ENCODE measurements at regions not wholly inside any gene's neighbourhood (a gene's known extent, or its start where the extent isn't known, plus 50 kb on each side); places are given as distances from the start of the nearest gene placed in this dataset.

DNA sequence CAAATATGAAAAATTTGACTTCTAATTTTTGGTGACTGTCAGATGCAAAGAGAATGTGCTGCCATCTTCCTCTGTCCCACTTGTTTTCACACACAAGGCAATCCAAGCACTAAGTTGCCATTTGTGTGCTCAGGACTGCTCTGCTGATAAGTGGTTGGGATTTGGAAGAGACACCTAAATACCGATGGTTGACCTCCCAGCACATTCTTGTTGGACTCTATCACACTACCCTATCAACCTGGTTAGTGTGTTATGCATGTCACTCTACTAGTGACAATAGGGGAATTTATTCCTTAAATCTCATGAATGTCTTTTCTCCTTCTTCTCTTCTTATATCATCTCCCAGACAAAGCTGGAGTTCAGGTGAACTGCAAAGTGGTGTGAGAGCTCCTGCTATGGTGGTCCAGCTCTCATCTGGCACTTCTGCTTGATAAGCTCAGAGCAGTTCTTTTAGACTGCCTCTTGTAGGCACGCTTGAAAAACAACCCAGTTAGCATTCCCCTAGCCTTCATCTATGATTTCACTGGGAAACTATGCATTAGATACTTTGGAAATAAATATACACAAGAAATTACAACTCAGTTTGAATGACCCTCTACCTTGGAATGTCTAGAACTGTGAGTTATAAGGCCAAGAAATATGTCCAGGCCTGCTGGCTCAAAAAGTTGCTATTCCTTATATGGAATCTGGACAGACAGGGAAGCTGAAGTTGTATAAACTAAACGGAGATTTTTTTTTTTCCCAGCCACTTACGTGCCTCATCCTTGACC lies 404.8 kb downstream of the MEIS1 start:
- Histone ChIP-seq H2AFZ (no peak overlapping the region), H3K4me3 (no peak overlapping the region), H3K9me2 (ENCODE audit: insufficient read depth) (no peaks in the 10 kb centered on the region), H4K20me1 (ENCODE audit: insufficient read depth) (no peaks in the 10 kb centered on the region), H3F3A (ENCODE audit: insufficient read depth, low read depth) (peaks cover 8% of the 10 kb centered on the region; the same call in 1 of the 2 replicates), H3K27ac (peak overlapping the region; percentile 79), H3K79me2 (ENCODE audit: low read depth) (no peaks in the 10 kb centered on the region), H3K9me3 (ENCODE audit: insufficient read depth, low read depth) (no peaks in the 10 kb centered on the region), H3K27me3 (ENCODE audit: insufficient read depth, low read depth) (no peaks in the 10 kb centered on the region), H3K36me3 (ENCODE audit: low read depth) (no peaks in the 10 kb centered on the region), H3K4me2 (peak overlapping the region; percentile 28), H3K4me1 (replicated peaks; ENCODE audit: insufficient read depth) (peaks cover 19% of the 10 kb centered on the region)
- DNase-seq = peak; percentile 13 to 92
- TSS peak; percentile 94 for BruUV-seq (replicated peaks)
- ChIA-PET POLR2A (ENCODE audit: unreplicated experiment) (no interaction called here), CTCF (interaction anchor here (0.5 kb wide), 1 partner anchor 1708 kb away, joined by 3 read pairs; no protein-coding TSS in a partner anchor)
- intact Hi-C loops (cut with micrococcal nuclease; ENCODE audit: unreplicated experiment) = no loop called here
- no peak for TF ChIP-seq EZH2 (IDR thresholded peaks at IDR 0.05; ENCODE audit: low read depth)
- TF ChIP-seq, protein P1, sequence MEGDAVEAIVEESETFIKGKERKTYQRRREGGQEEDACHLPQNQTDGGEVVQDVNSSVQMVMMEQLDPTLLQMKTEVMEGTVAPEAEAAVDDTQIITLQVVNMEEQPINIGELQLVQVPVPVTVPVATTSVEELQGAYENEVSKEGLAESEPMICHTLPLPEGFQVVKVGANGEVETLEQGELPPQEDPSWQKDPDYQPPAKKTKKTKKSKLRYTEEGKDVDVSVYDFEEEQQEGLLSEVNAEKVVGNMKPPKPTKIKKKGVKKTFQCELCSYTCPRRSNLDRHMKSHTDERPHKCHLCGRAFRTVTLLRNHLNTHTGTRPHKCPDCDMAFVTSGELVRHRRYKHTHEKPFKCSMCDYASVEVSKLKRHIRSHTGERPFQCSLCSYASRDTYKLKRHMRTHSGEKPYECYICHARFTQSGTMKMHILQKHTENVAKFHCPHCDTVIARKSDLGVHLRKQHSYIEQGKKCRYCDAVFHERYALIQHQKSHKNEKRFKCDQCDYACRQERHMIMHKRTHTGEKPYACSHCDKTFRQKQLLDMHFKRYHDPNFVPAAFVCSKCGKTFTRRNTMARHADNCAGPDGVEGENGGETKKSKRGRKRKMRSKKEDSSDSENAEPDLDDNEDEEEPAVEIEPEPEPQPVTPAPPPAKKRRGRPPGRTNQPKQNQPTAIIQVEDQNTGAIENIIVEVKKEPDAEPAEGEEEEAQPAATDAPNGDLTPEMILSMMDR (conservative IDR thresholded peaks at IDR 0.05) = no peak

DNA sequence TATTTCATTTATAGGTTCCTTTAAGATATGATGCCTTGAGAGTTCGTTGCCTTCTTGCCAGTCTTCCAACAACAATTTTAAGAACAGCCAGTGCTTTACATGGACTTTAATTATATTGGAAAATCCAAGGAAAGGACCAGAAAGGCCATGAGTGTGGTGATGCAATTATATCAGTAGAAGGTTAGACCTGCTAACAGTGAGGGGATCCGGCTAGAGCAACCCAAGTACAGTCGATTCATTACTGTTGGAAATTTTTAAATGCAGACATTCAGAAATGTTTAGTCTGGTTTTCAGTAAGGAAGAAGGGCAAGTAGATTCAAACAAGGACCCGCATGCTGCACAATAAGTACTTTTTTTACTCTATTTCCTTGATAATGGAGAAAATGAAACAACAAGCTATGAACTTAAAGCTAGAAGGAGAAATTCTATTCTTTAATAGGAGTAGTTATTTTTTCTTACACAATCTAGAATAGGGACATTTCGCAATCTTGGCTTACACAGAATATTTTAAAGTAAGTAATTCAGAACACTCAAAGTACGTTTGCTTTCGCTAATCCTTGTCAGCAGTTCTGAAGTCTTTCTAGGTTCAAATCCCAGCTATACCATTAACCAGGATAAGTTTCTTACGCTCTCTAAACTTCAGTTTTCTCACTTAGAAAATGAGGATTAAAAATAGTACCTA lies 405.5 kb downstream of the MEIS1 start:
- Histone ChIP-seq H3K36me3 (ENCODE audit: low read depth) (no peaks in the 10 kb centered on the region), H3K4me2 (peak overlapping the region; percentile 28; the same call in 1 of the 2 replicates), H3K27me3 (ENCODE audit: insufficient read depth, low read depth) (no peaks in the 10 kb centered on the region), H3K9me2 (ENCODE audit: insufficient read depth) (no peaks in the 10 kb centered on the region), H3K79me2 (ENCODE audit: low read depth) (no peaks in the 10 kb centered on the region), H3K4me1 (replicated peaks; ENCODE audit: insufficient read depth) (peaks cover 19% of the 10 kb centered on the region), H3F3A (ENCODE audit: insufficient read depth, low read depth) (peaks cover 8% of the 10 kb centered on the region; the same call in 1 of the 2 replicates), H4K20me1 (ENCODE audit: insufficient read depth) (no peaks in the 10 kb centered on the region), H2AFZ (no peak overlapping the region), H3K4me3 (no peak overlapping the region), H3K27ac (peak overlapping the region; percentile 79), H3K9me3 (ENCODE audit: insufficient read depth, low read depth) (no peaks in the 10 kb centered on the region)
- no peak for TF ChIP-seq EZH2 (IDR thresholded peaks at IDR 0.05; ENCODE audit: low read depth)
- TF ChIP-seq, protein P1 (conservative IDR thresholded peaks at IDR 0.05) = no peak
- intact Hi-C loops (cut with micrococcal nuclease; ENCODE audit: unreplicated experiment) = no loop called here
- TSS peak; percentile 87 for BruUV-seq (replicated peaks)
- no peak for DNase-seq
- CTCF ChIA-PET = no interaction called here
- POLR2A ChIA-PET (ENCODE audit: unreplicated experiment) = interaction anchor here (0.6 to 0.7 kb wide), 2 partner anchors 28 to 44 kb away, joined by 6 to 10 read pairs; no protein-coding TSS in a partner anchor

GRCh38 chr2:66843847-66844246 lies 408.9 kb downstream of the MEIS1 start:
- Histone ChIP-seq H3K27ac (no peak overlapping the region), H4K20me1 (ENCODE audit: insufficient read depth) (no peaks in the 10 kb centered on the region), H3K27me3 (ENCODE audit: insufficient read depth, low read depth) (no peaks in the 10 kb centered on the region), H3K9me3 (ENCODE audit: insufficient read depth, low read depth) (no peaks in the 10 kb centered on the region), H3K4me1 (replicated peaks; ENCODE audit: insufficient read depth) (peaks cover 19% of the 10 kb centered on the region), H3K36me3 (ENCODE audit: low read depth) (no peaks in the 10 kb centered on the region), H2AFZ (no peak overlapping the region), H3K4me3 (no peak overlapping the region), H3K79me2 (ENCODE audit: low read depth) (no peaks in the 10 kb centered on the region), H3F3A (ENCODE audit: insufficient read depth, low read depth) (peaks cover 8% of the 10 kb centered on the region; the same call in 1 of the 2 replicates), H3K9me2 (ENCODE audit: insufficient read depth) (no peaks in the 10 kb centered on the region), H3K4me2 (no peak overlapping the region)
- DNase-seq = no peak
- TF ChIP-seq, protein P1 (conservative IDR thresholded peaks at IDR 0.05) = no peak
- no peak for TF ChIP-seq EZH2 (IDR thresholded peaks at IDR 0.05; ENCODE audit: low read depth)
- ChIA-PET CTCF (no interaction called here), POLR2A (ENCODE audit: unreplicated experiment) (no interaction called here)
- no TSS peak for BruUV-seq (replicated peaks)
- intact Hi-C loops (cut with micrococcal nuclease; ENCODE audit: unreplicated experiment) = no loop called here
